SK-N-SH (cell line): ENCODE measurements at regions not wholly inside any gene's neighbourhood (a gene's known extent, or its start where the extent isn't known, plus 50 kb on each side); places are given as distances from the start of the nearest gene placed in this dataset.

Experiments
- CTCF ChIA-PET: fragments of 300-600, 350-600 bp; formaldehyde crosslinking; extraction: SDS; loops from one replicate; lab custom pipeline; 2021; lab: Yijun Ruan, JAX
- POLR2A ChIA-PET: fragments of 350-600 bp; sonication (Branson Sonifier 250); formaldehyde crosslinking; extraction: SDS; loops from one replicate; lab custom pipeline; 2020; ENCODE audit warnings: antibody characterized with exemption, inconsistent platforms; lab: Yijun Ruan, JAX
- DNase-seq: peaks from one replicate; pipeline ENCODE4 v3.0.0; 2012
- H2AFZ ChIP-seq: fragments of 200-600 bp; sonication (generic); 2 replicates; pipeline ENCODE4 v1.8.1; 2016; ENCODE audit warnings: antibody characterized with exemption, mild to moderate bottlenecking, low read depth
- H3F3A ChIP-seq: fragments of 200-600 bp; sonication (generic); replicated peaks from 2 replicates; pipeline ENCODE3; 2016; ENCODE audit warnings: antibody characterized with exemption, mild to moderate bottlenecking; ENCODE audit not compliant: insufficient read depth
- H3K27ac ChIP-seq, 2 experiments: fragments of 200-500 bp in 1 of 2; fragments of 200-600 bp in 1 of 2; sonication (Bioruptor generic) in 1 of 2; sonication (generic), shearing (Covaris generic) in 1 of 2; 2 replicates each; pipeline versions ENCODE4 v1.5.1 to v1.6.1; 2014 to 2016; ENCODE audit warnings: low read depth in 2 of 2, inconsistent platforms in 1 of 2, low read length in 1 of 2, mild to moderate bottlenecking in 1 of 2, mixed read lengths in 1 of 2
- H3K27me3 ChIP-seq: fragments of 200-600 bp; sonication (generic), shearing (Covaris generic); 2 replicates; pipeline ENCODE4 v1.6.1; 2016; ENCODE audit warnings: mixed run types; ENCODE audit not compliant: insufficient read depth
- H3K36me3 ChIP-seq, 2 experiments: fragments of 200-500 bp in 1 of 2; fragments of 200-600 bp in 1 of 2; sonication (Bioruptor generic) in 1 of 2; sonication (generic) in 1 of 2; replicated peaks in 1 of 2; 2 replicates each; pipeline versions ENCODE3 to v1.5.1; 2014 to 2016; ENCODE audit warnings: low read length in 1 of 2, mild to moderate bottlenecking in 1 of 2; ENCODE audit not compliant: insufficient read depth in 2 of 2, control insufficient read depth in 1 of 2
- H3K4me1 ChIP-seq, 2 experiments: fragments of 200-500 bp in 1 of 2; fragments of 200-600 bp in 1 of 2; sonication (Bioruptor generic) in 1 of 2; sonication (generic), shearing (Covaris generic) in 1 of 2; 2 replicates each; pipeline versions ENCODE4 v1.5.1 to v1.6.1; 2014 to 2016; ENCODE audit warnings: low read depth in 1 of 2, low read length in 1 of 2, mixed run types in 1 of 2; ENCODE audit not compliant: insufficient read depth in 2 of 2, control insufficient read depth in 1 of 2
- H3K4me2 ChIP-seq: fragments of 200-600 bp; sonication (generic), shearing (Covaris generic); 2 replicates; pipeline ENCODE4 v1.6.1; 2017; ENCODE audit warnings: mixed run types
- H3K4me3 ChIP-seq, 2 experiments: fragments of 200-500 bp in 1 of 2; fragments of 200-600 bp in 1 of 2; sonication (Bioruptor generic) in 1 of 2; sonication (generic), shearing (Covaris generic) in 1 of 2; 2 replicates each; pipeline versions ENCODE4 v1.5.1 to v1.8.1; 2014 to 2016; ENCODE audit warnings: low read depth in 2 of 2, inconsistent platforms in 1 of 2, low read length in 1 of 2, mild to moderate bottlenecking in 1 of 2, mixed read lengths in 1 of 2, moderate library complexity in 1 of 2
- H3K79me2 ChIP-seq: fragments of 200-600 bp; sonication (generic); 2 replicates; pipeline ENCODE4 v1.8.1; 2017; ENCODE audit warnings: mild to moderate bottlenecking; ENCODE audit not compliant: insufficient read depth
- H3K9ac ChIP-seq: fragments of 200-600 bp; sonication (generic); 2 replicates; pipeline ENCODE4 v1.6.1; 2017; ENCODE audit warnings: mixed run types
- H3K9me2 ChIP-seq: fragments of 200-600 bp; sonication (generic); 2 replicates; pipeline ENCODE4 v1.6.1; 2017; ENCODE audit warnings: mixed run types
- H3K9me3 ChIP-seq: fragments of 200-600 bp; sonication (generic); 2 replicates; pipeline ENCODE4 v1.6.1; 2017; ENCODE audit warnings: mixed run types, mild to moderate bottlenecking, moderate library complexity
- H4K20me1 ChIP-seq: fragments of 200-600 bp; sonication (generic); 2 replicates; pipeline ENCODE4 v1.6.1; 2017; ENCODE audit warnings: mild to moderate bottlenecking, mixed run types; ENCODE audit not compliant: insufficient read depth
- ELF1 ChIP-seq: IDR thresholded peaks from 2 replicates; pipeline ENCODE4 v1.4.0; 2012
- EP300 ChIP-seq, 2 experiments: IDR thresholded peaks; 2 replicates each; pipeline versions ENCODE4 v1.4.0 to v1.6.1; 2012; ENCODE audit warnings: borderline replicate concordance in 1 of 2, low read depth in 1 of 2, low read length in 1 of 2
- FOSL2 ChIP-seq: IDR thresholded peaks from 2 replicates; pipeline ENCODE4 v1.4.0; 2012; ENCODE audit warnings: low read depth, mild to moderate bottlenecking, moderate library complexity, borderline replicate concordance
- NFIC ChIP-seq: IDR thresholded peaks from 2 replicates; pipeline ENCODE4 v1.4.0; 2012; ENCODE audit warnings: borderline replicate concordance
- POLR2AphosphoS5 ChIP-seq: IDR thresholded peaks from 2 replicates; pipeline ENCODE4 v1.6.1; 2012; ENCODE audit warnings: low read depth, low read length
- RFX5 ChIP-seq: IDR thresholded peaks from 2 replicates; pipeline ENCODE4 v1.6.1; 2012; ENCODE audit warnings: mild to moderate bottlenecking, improper control_type of control experiment, low read length
- SIN3A ChIP-seq: IDR thresholded peaks from 2 replicates; pipeline ENCODE4 v1.6.1; 2012; ENCODE audit warnings: low read depth, mild to moderate bottlenecking, low read length, moderate library complexity, borderline replicate concordance
- SMC3 ChIP-seq: IDR thresholded peaks from 2 replicates; pipeline ENCODE4 v1.6.1; 2012; ENCODE audit warnings: low read depth, low read length, improper control_type of control experiment
- TAF1 ChIP-seq: IDR thresholded peaks from 2 replicates; pipeline ENCODE4 v1.6.1; 2012; ENCODE audit warnings: low read depth, mild to moderate bottlenecking, low read length, moderate library complexity, borderline replicate concordance
- TCF12 ChIP-seq: IDR thresholded peaks from 2 replicates; pipeline ENCODE4 v1.4.0; 2012
- TEAD4 ChIP-seq: IDR thresholded peaks from 2 replicates; pipeline ENCODE4 v1.4.0; 2012; ENCODE audit warnings: mild to moderate bottlenecking, borderline replicate concordance; ENCODE audit not compliant: insufficient read depth
- YY1 ChIP-seq: IDR thresholded peaks from 2 replicates; pipeline ENCODE4 v1.4.0; 2012; ENCODE audit warnings: low read depth, mild to moderate bottlenecking
- WGBS: methylation state at CpG from one replicate; pipeline ENCODE4 v1.1.6; 2017; ENCODE audit warnings: low lambda C conversion rate; 5-methylcytosine and 5-hydroxymethylcytosine counted together
- TF ChIP-seq, protein P1 (sequence below): IDR thresholded peaks from 2 replicates; pipeline ENCODE4 v1.4.0; 2012; ENCODE audit warnings: low read depth
- TF ChIP-seq, protein P2 (sequence below): fragments of 150-350 bp; IDR thresholded peaks from 2 replicates; pipeline ENCODE4 v1.6.1; 2016; ENCODE audit warnings: mild to moderate bottlenecking, low read depth, low read length
- TF ChIP-seq, protein P3 (sequence below): IDR thresholded peaks from 2 replicates; pipeline ENCODE4 v1.4.0; 2012; ENCODE audit warnings: low read depth, borderline replicate concordance
- TF ChIP-seq, protein P4 (sequence below): IDR thresholded peaks from 2 replicates; pipeline ENCODE4 v1.6.1; 2012; ENCODE audit warnings: mild to moderate bottlenecking, low read depth, low read length, moderate library complexity

DNA sequence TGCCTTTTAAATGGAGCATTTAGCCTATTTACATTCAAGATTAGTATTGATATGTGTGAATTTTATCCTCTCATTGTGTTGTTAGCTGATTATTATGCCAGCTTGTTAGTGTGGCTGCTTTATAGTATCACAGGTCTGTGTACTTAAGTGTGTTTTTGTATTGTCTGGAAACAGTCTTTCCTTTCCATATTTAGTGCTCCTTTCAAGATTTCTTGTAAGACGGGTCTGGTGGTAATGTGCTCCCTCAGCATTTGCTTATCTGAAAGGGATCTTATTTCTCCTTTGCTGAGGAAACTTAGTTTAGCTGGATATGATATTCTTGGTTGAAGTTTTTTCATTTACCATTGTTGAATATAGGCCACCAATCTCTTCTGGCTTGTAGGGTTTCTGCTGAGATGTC is 549.0 kb downstream of the EPHA3 start:
- TF ChIP-seq TCF12 (no peak), FOSL2 (no peak), YY1 (no peak), POLR2AphosphoS5 (no peak)
- no peaks in the 10 kb centered on the region for H3K9me2 ChIP-seq
- WGBS, result 4% methylated on average over 1 of the region's 1 CpG
- H3K27ac ChIP-seq, result no peak overlapping the region
- H3K4me2 ChIP-seq, result no peak overlapping the region
- ChIA-PET CTCF (no interaction called here), POLR2A (no interaction called here)
- no peak overlapping the region for H3K4me3 ChIP-seq
- no peaks in the 10 kb centered on the region for H3K4me1 ChIP-seq
- H3K79me2 ChIP-seq, result no peaks in the 10 kb centered on the region
- H3K9me3 ChIP-seq, result no peaks in the 10 kb centered on the region
- H3F3A ChIP-seq, result no peaks in the 10 kb centered on the region
- H3K9ac ChIP-seq, result no peak overlapping the region
- no peak overlapping the region for H2AFZ ChIP-seq
- no peaks in the 10 kb centered on the region for H4K20me1 ChIP-seq
- H3K36me3 ChIP-seq, result no peaks in the 10 kb centered on the region
- no peaks in the 10 kb centered on the region for H3K27me3 ChIP-seq
- no peak for DNase-seq

DNA sequence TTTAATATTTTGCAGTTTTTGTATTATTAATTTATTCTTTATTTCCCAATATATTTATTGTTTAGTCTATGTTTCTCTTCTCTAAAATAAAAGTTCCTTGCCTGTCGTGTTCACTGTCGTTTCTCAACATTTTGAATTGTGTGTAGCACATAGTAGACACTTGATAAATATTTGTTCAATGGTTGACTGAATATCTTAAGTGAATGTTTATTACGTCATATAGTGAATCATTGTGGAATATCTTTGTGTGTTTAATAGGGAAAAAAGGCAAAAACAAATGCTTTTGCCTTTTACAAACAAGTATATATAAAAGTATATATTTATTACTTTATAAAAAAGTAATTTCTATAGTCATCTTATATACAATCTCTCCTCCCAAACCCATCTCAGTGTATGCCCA is 572.3 kb downstream of the EPHA3 start:
- DNase-seq, result no peak
- no peaks in the 10 kb centered on the region for H3F3A ChIP-seq
- H4K20me1 ChIP-seq, result no peaks in the 10 kb centered on the region
- no peaks in the 10 kb centered on the region for H3K9me3 ChIP-seq
- H3K4me2 ChIP-seq, result no peak overlapping the region
- no peak overlapping the region for H3K4me3 ChIP-seq
- ChIA-PET CTCF (no interaction called here), POLR2A (no interaction called here)
- no peak overlapping the region for H2AFZ ChIP-seq
- no peaks in the 10 kb centered on the region for H3K4me1 ChIP-seq
- H3K27me3 ChIP-seq, result no peaks in the 10 kb centered on the region
- no peak for TF ChIP-seq SMC3
- WGBS, result 0% methylated on average over 3 of the region's 3 CpGs
- no peaks in the 10 kb centered on the region for H3K9me2 ChIP-seq
- H3K79me2 ChIP-seq, result no peaks in the 10 kb centered on the region
- H3K36me3 ChIP-seq, result no peaks in the 10 kb centered on the region
- H3K27ac ChIP-seq, result no peak overlapping the region
- no peak overlapping the region for H3K9ac ChIP-seq

DNA sequence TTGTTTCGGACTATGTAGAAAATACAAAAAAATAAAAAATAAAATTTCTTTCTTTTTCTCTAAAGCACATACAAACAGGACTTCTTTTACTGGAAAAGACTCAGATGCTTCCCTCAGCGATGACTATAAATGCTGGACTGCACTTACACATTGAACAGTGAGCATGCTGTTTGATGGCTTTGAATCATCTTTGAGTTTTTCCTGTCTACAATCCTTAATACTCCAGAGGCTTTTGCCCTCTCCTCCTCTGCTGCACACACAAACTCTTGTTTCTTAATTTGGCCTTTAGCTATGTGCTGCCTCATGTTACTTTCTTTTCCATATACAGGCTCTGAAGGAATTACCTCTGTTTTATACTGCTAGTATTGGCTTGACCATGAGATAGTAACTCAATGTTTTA is 575.1 kb downstream of the EPHA3 start:
- 1% methylated on average over 2 of the region's 2 CpGs for WGBS
- Histone ChIP-seq H3F3A (no peaks in the 10 kb centered on the region), H3K4me1 (peaks cover 0 to 4% of the 10 kb centered on the region in 2 experiments; a peak in 1 of 4 replicates), H2AFZ (no peak overlapping the region), H3K4me2 (no peak overlapping the region), H3K27ac (no peak overlapping the region), H3K27me3 (no peaks in the 10 kb centered on the region), H3K36me3 (no peaks in the 10 kb centered on the region), H3K4me3 (no peak overlapping the region), H3K9ac (no peak overlapping the region), H3K9me2 (no peaks in the 10 kb centered on the region), H3K9me3 (no peaks in the 10 kb centered on the region), H4K20me1 (no peaks in the 10 kb centered on the region), H3K79me2 (no peaks in the 10 kb centered on the region)
- ChIA-PET POLR2A (no interaction called here), CTCF (no interaction called here)
- TF ChIP-seq, protein P1, sequence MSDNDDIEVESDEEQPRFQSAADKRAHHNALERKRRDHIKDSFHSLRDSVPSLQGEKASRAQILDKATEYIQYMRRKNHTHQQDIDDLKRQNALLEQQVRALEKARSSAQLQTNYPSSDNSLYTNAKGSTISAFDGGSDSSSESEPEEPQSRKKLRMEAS, result no peak
- TF ChIP-seq RFX5 (no peak), ELF1 (no peak), SIN3A (no peak), NFIC (no peak), TAF1 (no peak), TEAD4 (no peak), EP300 (IDR thresholded peaks at IDR 0.05; ENCODE audit: borderline replicate concordance in 1 of 2, low read depth in 1 of 2, low read length in 1 of 2) (no peak)
- TF ChIP-seq, protein P2, sequence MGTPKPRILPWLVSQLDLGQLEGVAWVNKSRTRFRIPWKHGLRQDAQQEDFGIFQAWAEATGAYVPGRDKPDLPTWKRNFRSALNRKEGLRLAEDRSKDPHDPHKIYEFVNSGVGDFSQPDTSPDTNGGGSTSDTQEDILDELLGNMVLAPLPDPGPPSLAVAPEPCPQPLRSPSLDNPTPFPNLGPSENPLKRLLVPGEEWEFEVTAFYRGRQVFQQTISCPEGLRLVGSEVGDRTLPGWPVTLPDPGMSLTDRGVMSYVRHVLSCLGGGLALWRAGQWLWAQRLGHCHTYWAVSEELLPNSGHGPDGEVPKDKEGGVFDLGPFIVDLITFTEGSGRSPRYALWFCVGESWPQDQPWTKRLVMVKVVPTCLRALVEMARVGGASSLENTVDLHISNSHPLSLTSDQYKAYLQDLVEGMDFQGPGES, result no peak
- TF ChIP-seq, protein P3, sequence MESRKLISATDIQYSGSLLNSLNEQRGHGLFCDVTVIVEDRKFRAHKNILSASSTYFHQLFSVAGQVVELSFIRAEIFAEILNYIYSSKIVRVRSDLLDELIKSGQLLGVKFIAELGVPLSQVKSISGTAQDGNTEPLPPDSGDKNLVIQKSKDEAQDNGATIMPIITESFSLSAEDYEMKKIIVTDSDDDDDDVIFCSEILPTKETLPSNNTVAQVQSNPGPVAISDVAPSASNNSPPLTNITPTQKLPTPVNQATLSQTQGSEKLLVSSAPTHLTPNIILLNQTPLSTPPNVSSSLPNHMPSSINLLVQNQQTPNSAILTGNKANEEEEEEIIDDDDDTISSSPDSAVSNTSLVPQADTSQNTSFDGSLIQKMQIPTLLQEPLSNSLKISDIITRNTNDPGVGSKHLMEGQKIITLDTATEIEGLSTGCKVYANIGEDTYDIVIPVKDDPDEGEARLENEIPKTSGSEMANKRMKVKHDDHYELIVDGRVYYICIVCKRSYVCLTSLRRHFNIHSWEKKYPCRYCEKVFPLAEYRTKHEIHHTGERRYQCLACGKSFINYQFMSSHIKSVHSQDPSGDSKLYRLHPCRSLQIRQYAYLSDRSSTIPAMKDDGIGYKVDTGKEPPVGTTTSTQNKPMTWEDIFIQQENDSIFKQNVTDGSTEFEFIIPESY, result no peak
- TF ChIP-seq, protein P4, sequence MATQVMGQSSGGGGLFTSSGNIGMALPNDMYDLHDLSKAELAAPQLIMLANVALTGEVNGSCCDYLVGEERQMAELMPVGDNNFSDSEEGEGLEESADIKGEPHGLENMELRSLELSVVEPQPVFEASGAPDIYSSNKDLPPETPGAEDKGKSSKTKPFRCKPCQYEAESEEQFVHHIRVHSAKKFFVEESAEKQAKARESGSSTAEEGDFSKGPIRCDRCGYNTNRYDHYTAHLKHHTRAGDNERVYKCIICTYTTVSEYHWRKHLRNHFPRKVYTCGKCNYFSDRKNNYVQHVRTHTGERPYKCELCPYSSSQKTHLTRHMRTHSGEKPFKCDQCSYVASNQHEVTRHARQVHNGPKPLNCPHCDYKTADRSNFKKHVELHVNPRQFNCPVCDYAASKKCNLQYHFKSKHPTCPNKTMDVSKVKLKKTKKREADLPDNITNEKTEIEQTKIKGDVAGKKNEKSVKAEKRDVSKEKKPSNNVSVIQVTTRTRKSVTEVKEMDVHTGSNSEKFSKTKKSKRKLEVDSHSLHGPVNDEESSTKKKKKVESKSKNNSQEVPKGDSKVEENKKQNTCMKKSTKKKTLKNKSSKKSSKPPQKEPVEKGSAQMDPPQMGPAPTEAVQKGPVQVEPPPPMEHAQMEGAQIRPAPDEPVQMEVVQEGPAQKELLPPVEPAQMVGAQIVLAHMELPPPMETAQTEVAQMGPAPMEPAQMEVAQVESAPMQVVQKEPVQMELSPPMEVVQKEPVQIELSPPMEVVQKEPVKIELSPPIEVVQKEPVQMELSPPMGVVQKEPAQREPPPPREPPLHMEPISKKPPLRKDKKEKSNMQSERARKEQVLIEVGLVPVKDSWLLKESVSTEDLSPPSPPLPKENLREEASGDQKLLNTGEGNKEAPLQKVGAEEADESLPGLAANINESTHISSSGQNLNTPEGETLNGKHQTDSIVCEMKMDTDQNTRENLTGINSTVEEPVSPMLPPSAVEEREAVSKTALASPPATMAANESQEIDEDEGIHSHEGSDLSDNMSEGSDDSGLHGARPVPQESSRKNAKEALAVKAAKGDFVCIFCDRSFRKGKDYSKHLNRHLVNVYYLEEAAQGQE, result no peak
- no peak for DNase-seq
